NCI-H345 treated with DMSO at 0.1 percent for 48 hours (cell line): ENCODE measurements at regions not wholly inside any gene's neighbourhood (a gene's known extent, or its start where the extent isn't known, plus 50 kb on each side); places are given as distances from the start of the nearest gene placed in this dataset.

Experiments used
- DNase-seq: peaks from one replicate; lab custom pipeline; 2025; ENCODE audit not compliant: unreplicated experiment; lab: John Stamatoyannopoulos, UW

DNA sequence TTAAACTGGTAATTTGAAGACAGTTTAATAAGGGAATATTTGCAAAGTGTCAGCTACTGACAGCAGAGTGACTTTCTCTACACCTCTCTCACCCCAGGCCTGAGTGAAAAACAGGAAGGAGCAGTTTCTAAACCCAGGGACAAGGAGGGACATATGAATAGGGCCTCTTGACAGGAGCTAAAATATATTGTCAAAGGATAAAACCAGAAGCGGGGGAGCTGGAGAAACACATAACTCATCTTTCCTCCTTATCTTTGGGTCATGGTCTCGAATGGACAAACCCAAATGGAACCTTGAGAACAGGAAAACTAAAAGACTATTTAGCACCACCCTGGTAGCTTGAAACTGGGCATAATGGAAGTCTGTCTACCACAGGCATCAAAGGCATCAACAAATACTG, 197.5 kb upstream of the FOXA2 start:
- no peak for DNase-seq

DNA sequence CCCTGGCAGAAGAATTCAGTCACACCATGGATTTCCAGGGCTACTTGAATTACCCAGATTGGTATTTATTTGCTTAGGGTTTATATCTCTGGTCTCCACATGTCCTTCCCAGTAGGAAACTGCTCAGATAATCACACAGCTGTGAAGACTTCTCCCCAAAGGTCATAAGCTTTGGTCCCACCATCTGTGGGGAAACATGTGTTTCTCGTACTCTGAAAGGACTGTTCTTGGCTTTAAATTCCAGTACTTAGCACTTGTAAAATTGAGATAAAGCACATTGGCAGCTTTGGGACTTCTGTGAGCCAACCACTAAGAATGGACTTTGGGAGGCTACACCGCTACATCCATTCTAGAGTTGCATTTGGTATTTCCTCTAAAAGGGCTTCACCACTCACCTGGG, 205.3 kb upstream of the FOXA2 start:
- no peak for DNase-seq

DNA sequence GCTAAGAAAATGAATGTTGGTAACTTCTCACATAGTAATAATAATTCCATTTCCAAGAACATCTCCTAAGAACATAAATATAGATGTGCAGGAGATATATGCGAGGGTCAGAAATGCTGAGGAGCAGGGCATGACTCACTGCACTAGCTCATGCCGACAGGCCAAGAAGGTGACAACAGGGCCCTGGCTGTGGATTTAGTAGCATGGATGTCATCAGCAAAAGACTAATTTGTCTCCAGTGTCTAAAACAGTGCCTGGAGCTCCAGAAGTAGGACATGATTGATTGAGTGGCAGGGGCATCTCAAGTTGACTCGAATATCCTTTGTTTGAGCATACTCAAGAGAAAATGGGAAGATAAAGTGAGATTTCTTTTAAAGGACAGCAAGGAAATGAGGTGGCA, 207.0 kb upstream of the FOXA2 start:
- DNase-seq = no peak

DNA sequence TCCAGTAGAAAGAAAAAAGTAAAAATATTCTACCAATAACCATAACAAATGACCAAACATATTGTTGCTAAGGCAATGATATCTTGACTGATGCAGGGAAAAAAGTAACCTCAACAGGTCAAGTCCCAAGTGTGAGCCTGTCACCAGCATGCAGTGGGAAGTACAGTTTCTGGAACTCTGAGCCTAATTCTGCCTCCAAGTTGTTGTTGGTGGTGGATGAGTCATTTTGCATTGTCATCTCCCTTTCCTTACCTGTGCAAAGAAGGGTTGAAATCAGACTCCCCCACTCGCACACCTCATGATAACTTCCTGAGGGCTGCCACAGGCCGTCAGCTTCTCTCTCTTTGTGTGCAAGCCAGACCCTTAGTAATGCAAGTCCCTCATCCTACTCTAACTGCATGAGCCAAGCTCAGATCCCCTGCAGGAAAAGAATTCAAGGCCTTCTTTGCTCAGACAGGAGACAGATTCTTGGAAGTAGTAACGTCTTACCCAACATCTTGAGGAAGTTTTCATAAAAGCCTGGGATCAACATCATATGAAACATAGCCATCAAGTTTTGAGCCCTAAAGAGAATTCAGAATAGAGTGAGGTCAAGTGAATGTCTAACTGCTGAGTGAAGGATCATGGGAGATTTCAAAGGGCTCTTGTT, 207.6 kb upstream of the FOXA2 start:
- DNase-seq = no peak

DNA sequence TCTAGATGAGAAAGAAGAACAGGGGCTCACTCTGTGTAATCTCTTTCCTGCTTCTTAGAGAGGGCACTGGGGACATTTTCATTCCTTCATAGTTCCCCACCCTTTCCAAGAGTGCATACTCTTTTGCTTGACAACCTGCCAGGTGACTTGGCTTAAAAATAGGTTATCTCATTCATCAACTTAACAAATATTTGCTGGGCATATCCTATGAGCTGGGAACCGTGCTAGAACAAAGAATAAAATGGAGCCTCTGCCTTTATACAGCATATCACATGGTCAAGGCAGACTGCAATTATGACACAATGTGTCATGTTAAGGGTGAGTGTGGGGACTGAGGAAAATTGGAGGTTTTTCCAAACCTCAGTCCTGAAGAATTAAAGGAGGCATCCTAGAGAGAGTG, 209.8 kb upstream of the FOXA2 start:
- DNase-seq = no peak

DNA sequence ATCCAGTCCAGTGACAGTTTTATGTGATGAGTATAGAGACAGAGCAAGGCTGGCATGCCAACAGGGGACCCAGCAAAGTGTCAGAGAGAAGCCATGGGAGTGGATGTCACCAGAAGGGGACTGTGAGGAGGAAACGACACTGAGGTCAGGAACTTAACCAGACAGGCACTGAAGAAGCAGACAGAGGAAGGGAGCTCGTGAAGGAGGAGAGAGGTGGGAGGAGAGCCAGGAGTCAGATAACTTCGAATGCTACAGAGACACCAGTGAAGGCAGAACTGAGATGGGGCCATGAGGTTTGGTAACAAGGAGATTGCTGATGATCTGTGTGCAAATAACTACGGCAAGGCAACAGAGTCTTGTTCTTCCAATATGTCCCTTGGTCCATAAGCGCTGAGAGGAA, 211.1 kb upstream of the FOXA2 start:
- DNase-seq = no peak

DNA sequence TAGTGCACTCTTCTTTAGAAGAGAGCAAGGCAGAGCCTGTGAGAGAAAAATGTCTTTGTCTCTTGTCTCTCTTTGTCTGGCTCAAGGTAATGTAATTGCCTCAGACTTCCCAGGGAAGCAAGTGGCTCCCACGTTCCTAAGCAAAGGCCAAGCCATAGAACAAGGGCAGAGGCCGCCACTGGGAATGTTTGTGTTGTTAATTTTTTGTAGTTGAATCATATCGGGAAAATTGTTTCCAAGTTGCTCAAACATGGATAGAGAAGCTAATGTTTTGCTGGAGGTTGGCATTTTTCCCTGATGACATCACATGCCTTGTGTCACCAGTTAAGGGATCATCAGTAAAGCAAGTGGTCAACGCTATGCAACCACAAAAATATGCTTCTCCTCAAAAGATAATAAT, 211.5 kb upstream of the FOXA2 start:
- no peak for DNase-seq

DNA sequence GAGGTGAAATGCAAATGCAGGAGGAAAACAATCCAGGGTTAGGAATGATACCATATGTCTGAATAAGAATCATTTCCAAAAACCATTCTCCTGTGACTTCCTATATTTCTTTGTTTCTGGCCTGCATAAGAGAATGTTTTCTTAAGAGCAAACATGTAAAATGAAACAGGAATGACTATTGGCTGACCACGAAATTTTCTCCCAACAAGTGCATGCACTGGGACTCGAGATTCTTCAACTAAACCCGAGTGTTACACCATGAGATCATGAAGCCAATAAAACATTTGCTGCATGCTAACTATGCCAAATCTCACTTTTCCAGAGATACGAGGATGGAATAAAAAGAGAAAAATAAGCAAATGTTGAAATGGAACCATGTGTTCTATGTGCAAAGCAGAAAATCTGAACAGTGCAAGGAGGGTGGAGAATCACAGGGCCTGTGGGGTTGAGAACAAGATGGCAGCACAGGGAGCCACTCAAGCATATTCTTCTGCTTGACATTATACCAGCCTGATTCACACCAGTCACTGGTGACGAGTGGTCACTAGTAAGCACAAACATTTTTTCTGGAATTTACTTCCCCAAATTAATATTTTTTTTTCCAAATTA, 212.2 kb upstream of the FOXA2 start:
- DNase-seq = no peak

DNA sequence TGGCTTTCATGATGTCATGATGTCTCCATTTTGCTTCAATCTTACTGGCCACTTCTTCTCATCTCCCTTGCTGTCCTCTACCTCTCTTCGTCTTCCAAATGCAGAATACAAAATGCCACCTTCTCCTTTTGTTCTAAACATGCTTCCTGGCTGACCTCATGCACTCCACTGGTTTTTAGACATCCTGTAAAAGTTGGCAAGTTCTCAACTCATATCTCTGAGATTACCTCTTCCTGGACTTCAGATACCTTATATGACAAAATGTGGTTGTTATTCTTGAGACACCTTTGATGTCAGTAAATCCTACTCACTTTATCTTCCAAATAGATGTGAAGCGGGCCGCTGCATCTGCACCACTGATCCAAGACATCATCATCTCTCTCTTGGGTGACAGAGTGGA, 212.7 kb upstream of the FOXA2 start:
- DNase-seq = no peak

DNA sequence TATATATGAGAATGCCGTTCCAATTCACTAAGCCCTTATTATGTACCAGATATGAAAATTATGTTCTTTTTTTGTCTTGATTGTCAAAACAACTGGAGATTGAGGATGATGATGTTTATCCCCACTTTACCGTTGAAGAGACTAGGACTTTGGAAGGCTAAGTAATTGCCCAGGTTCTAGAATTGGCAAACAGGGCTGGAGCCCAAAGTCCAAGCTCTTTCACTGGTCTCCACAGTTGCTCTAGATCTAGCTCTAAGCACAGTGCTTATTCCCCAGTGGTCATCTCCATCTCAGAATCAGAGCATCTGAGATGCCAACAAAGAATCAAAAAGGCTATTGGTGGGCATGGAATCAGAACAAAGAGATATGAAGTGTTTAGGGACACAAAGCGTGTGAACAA, 215.3 kb upstream of the FOXA2 start:
- DNase-seq = no peak

DNA sequence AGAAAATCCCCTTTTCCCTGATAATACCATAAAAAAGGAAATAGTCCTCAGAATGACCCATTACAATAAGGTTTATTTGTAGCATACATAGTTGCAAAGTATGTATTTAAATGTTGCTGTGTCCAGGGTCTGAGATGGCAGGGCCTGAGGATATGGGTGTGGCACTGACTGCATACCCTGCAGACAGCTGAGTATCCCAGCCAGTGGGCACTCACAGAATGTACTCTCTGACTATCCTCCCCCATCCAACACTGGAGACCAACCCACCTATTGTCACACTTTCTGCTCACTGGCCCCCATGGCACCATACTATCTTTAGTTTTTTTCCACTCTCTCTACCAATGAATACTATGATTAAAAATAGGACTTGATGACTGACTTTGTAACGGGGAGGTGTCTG, 215.8 kb upstream of the FOXA2 start:
- DNase-seq = no peak

DNA sequence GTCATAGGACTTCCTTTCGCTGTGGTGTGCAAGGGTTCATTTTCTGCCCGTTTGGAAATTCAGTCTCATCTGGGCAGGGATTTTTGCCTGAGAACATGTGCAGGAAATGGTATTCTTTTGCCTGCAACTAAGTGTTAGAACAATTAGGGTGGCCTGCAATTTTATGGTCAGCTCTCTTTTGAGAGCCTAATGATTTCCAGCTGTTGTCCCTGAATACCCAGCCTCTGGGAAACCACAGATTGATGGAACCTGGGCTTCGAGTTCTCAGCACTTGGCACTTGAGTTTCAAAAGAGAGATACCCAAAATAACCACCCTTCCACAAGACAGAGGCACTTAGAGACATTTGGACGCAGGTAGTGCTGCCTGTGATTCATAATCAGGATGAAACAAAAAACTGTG, 217.2 kb upstream of the FOXA2 start:
- no peak for DNase-seq

DNA sequence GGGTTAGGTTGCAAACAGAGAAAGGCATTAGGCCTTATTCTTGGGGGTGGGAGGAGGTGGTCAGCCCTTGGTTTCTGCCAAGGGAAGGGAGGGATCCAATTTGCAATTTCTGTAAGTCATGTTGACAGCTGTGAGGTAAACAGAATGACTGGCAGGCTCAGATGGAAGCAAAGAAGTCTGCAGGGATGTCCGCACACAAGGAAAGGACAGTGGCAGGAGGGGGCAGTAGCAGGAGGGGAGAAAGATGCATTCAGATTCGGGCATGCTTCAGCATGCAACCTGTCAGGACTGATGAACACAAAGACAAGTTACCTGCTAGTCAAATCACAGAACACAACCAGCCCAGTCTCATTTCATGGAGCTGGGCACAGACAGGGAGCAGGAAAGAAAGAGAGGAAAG, 217.9 kb upstream of the FOXA2 start:
- DNase-seq = no peak

DNA sequence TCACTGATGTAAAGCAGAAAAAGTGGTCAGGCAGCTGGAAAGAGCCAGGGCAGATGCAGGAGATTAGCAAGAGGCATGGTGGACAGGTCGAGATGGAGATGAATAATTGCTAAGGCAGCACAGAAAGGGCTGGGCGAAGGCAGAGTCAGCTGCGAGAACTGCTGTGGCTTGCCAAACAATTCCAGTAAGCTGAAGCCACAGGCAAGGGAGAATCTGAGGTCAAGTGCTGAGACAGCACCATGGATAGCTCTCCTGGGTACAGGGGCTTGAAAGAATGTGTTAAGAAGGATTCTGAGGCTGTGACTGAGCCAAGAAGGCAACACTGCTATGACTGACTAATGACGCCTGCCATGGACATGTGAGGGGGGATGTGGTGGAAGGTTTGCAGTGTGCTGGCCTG, 220.8 kb upstream of the FOXA2 start:
- DNase-seq = no peak

DNA sequence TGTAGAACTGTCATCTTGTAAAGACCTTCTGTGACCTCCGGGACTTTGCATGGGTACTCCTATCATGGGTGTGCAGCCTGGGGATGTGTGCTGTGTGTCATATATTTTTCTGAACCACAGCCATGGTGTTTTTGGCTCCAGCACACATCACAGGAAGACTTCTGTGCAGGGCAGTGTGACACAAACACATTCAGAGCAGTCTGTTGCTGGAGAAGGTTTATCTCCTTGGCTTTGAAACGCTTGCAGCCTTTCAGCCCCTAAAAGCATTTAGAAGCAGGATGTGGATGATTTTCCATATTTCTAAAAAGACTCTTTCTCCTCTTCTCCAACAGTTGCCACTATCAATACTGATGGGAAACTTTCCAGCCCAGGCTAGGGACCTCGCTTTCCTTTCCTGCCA, 221.6 kb upstream of the FOXA2 start:
- no peak for DNase-seq

DNA sequence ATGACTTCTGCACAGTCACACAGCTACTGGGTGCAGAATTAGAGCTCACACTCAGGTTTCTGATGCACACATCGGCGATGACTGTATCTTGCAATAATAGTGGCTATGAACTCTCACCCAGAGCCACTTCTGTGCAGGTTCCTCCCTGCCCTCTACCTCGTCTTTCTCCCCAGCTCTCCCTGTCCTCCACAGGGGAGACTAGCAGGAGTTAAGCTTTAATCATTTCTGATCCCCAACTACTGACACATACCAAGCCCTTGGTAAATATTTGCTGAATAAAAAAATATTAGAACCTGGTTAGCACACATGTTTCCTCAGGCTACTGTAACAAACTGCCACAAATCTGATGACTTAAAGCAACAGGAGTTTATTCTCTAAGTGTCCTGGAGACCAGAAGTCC, 222.7 kb upstream of the FOXA2 start:
- no peak for DNase-seq

DNA sequence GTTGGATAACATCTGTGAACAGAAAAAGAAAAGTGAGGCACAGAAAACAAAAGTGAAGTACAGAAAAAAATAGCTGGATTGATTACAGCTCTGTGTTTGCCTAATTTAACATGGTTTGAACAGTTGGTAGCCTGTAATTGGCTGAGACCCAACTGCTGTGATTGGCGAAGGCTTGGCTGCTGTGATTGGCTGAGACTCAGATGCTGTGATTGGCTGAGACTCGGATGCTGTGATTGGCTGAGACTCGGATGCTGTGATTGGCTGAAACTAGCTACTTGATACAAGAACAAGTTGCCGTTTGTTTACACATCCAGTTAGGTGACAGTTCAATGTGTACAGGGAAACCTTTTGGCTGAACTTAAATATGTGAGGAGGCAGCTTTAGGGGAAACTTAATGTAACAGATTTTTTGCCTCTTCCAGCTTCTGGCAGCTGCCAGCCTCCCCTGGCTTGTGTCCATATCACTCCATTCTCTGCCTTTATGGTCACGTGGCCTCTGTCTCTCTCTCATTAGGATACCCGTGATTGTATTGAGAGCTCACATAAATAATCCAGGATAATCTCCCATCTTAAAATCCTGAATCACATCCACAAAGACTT, 223.4 kb upstream of the FOXA2 start:
- no peak for DNase-seq

DNA sequence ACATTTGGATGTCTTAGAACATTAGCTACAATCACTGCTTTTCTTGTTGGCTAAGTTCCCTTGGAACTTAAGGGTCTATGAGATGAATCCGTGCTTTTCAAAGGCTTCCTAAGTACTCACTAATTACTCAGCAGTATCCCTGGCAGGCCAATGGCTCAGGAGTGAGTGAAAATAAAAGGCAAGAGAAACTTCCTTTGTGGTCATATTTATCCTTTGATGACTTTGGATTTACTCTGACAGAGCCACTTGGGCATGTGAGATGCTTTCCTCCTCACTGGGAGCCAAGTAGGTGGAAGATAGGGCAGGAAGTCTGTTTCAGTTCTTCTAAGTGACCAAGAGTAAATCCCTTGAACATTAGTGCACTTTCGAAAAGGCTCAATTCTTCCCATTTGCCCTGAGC, 224.3 kb upstream of the FOXA2 start:
- DNase-seq = no peak

DNA sequence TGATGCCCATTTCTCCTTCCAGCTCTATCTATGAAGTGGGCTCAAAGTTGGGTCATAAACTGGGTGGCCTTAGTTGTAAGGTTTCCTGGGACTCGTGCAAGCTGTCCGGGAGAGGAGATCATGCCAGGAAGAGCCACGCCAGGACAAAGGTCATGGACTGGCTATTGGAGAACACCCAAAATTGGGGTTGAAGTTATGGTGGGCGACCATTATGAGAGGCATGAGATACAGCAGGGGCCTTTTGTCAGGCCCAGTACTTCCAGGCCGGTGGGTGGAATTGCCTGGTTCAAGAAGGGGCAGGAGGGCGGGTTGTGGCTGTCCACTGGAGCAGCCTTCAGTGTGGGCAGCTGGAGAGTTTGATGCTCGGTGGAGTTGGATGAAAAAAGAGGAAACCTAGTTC, 225.1 kb upstream of the SSTR4 start:
- DNase-seq = no peak

DNA sequence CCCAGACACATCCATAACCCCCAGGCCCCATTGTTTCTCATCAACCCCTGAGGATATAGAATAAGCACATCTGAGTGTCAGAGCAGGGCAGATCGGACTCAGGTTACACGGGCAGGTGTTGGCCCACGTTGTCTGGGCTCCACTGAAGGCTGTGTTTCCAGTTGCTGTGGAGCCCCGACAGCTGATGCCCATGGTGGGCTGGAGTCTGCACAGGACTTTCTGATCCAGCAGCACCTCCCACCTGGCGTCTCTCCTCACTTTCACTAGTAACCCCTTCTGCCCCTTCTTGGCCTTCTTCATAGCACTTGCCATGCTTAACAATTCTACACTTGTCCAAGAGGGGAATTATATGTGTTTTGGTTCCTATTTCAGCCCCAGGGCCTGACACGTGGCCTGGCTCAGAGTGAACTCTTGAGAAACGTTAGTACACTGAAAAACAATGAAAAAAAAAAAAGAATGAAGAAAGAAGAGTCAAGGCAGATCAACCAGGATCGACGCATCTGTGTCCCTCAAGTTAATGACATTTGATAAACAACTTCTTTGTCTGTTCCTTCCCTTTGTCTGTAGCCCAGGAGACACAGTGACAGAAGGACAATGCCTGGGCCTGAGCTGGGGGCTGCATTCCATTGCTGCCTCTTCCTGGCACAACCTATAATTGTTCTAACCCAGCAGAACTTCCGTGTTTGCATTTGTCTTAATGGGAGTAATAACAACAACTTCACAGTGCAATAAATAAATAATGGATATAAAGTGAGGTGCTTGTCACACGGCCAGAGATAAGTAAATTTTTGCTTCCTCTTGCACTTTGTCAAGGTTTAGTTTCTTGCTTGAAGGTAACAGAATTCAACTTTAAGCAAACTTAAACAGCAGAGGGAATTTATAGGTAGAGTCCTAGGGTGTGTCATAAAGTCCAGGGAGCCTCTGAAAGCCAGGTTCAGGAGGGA, 224.2 kb upstream of the SSTR4 start:
- no peak for DNase-seq

DNA sequence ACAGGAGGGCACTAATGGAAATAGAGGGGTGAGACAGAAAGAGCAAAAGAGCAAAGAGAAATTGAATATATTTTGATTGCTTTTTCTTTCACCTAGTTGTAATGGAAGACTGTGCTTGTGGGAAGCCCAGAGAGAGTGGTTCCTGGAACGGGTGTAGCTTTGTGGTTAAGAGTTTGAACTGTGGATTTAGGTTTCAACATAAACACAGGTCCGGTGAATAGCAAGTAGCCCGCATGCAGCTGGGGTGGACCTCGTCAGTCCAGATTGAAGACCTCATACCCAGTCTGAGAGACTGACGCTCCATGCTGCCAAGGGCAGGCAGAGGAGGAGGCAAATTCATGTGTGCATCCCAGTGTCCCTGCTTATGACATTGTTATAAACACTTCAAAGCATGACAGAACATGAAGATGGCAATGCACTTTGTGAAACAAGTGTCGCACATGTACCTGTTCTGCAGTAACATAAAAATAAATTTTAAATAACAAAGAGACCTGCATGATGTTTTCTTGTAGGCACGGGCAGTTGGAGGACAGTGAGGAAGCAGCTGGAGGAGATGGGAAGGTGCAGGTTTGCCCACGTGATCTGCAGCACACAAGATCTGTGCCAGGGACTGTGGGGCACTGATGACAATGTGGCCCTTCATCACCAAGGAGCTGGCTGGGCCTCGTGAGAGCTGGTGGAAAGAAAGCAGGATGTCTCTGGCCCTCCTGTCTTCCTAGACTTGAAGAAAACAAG, 220.5 kb upstream of the SSTR4 start:
- no peak for DNase-seq
